DND-41 (cell line): ENCODE measurements at regions not wholly inside any gene's neighbourhood (a gene's known extent, or its start where the extent isn't known, plus 50 kb on each side); places are given as distances from the start of the nearest gene placed in this dataset.

ENCODE experiments used
- ATAC-seq: fragments of 200-7000 bp; cut with Tn5 transposase; 3 replicates; pipeline ENCODE4 v1.9.1; 2021; ENCODE audit warnings: low read depth; ENCODE audit not compliant: insufficient read depth
- DNase-seq: peaks from one replicate; pipeline ENCODE4 v3.0.0-alpha.2; 2020
- H2AFZ ChIP-seq: 2 replicates; pipeline ENCODE4 v1.6.0; 2012; ENCODE audit warnings: low read depth, low read length
- H3K27ac ChIP-seq: 2 replicates; pipeline ENCODE4 v1.5.1; 2012; ENCODE audit warnings: low read length, inconsistent platforms
- H3K27me3 ChIP-seq: fragments of 200-600 bp; sonication (generic); 2 replicates; pipeline ENCODE4 v1.6.0; 2012; ENCODE audit warnings: low read length, mild to moderate bottlenecking, inconsistent platforms; ENCODE audit not compliant: insufficient read depth, poor library complexity
- H3K36me3 ChIP-seq: 2 replicates; pipeline ENCODE4 v1.5.1; 2012; ENCODE audit warnings: low read length, inconsistent platforms; ENCODE audit not compliant: insufficient read depth
- H3K4me1 ChIP-seq: 2 replicates; pipeline ENCODE4 v1.5.1; 2012; ENCODE audit warnings: mild to moderate bottlenecking, low read length; ENCODE audit not compliant: insufficient read depth
- H3K4me2 ChIP-seq: 2 replicates; pipeline ENCODE4 v1.6.0; 2012; ENCODE audit warnings: mild to moderate bottlenecking, moderate library complexity, low read length, inconsistent platforms; ENCODE audit not compliant: insufficient read depth
- H3K4me3 ChIP-seq, 2 experiments: fragments of 200-600 bp in 1 of 2; shearing (Covaris generic) in 1 of 2; 2 replicates each; pipeline ENCODE4 v1.5.1; 2012 to 2016; ENCODE audit warnings: inconsistent platforms in 2 of 2, low read length in 2 of 2, mild to moderate bottlenecking in 2 of 2, low read depth in 1 of 2, moderate library complexity in 1 of 2
- H3K79me2 ChIP-seq: 2 replicates; pipeline ENCODE4 v1.6.0; 2012; ENCODE audit warnings: low read length, inconsistent platforms; ENCODE audit not compliant: insufficient read depth
- H3K9ac ChIP-seq: 2 replicates; pipeline ENCODE4 v1.6.0; 2012; ENCODE audit warnings: low read depth, mild to moderate bottlenecking, inconsistent platforms, low read length, moderate library complexity
- H3K9me3 ChIP-seq: 2 replicates; pipeline ENCODE4 v1.5.1; 2012; ENCODE audit warnings: low read length, moderate library complexity, mild to moderate bottlenecking, inconsistent platforms; ENCODE audit not compliant: insufficient read depth, severe bottlenecking
- H4K20me1 ChIP-seq: 2 replicates; pipeline ENCODE4 v1.6.0; 2012; ENCODE audit warnings: low read length; ENCODE audit not compliant: insufficient read depth
- EZH2 ChIP-seq: IDR thresholded peaks from 3 replicates; pipeline ENCODE4 v1.6.1; 2012; ENCODE audit warnings: borderline replicate concordance, low read depth, mild to moderate bottlenecking, moderate library complexity, low read length, inconsistent platforms; ENCODE audit not compliant: severe bottlenecking
- TF ChIP-seq, protein P1 (sequence below): IDR thresholded peaks from 2 replicates; pipeline ENCODE4 v1.5.1; 2012; ENCODE audit warnings: borderline replicate concordance, low read length, moderate library complexity, mild to moderate bottlenecking; ENCODE audit not compliant: poor library complexity, severe bottlenecking; ENCODE audit errors: extremely low read depth

DNA sequence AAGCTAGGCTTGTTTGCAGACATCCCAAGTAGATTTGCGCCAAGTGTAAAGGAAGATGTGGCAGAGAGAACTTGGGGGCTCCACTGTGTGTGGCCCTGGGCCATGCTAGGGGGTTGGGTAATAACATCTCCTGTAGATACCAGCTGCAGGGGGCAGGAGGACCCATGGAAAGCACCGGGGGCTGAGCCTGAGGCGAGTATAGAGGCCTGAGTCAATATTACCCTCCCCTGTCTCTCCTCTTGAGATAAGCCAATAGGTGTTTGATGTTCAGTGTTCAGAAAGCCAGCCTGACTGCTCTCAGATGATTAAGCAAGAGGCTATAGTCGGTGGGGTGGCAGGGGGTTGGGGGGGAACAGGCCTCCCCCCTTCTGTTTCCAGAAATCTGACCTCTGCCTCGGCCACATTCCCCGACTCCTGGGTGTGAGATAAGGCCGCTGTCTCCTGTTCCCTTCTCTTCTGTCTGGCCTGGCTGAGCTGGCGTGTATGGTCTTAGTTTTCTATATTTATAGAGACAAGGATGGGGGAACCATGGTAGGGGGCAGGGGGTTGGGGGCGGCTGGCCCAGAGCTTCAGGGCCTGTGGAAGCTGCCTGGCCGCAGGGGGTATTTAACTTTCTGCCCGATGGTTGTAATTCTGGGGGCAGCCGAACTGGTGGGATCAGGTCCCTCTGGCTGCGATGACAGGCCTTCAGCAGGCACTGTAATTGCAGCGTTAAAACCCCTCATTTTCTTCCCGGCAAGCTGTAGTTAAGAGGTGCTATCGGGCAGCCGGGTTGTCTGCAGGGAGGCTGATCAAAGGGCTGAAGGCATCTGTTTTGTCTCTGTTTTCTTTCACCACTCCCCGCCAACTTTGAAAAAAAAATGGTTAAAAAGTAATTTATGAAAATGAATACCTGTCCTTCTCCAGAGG, 292.0 kb downstream of the NSG2 start:
- no peaks in the 10 kb centered on the region for H3K79me2 ChIP-seq
- H3K4me1 ChIP-seq = no peaks in the 10 kb centered on the region
- no peak overlapping the region for H3K4me3 ChIP-seq
- ATAC-seq (no peak), DNase-seq (no peak)
- no peaks in the 10 kb centered on the region for H3K36me3 ChIP-seq
- H3K27ac ChIP-seq = no peak overlapping the region
- no peak for TF ChIP-seq EZH2
- TF ChIP-seq, protein P1, sequence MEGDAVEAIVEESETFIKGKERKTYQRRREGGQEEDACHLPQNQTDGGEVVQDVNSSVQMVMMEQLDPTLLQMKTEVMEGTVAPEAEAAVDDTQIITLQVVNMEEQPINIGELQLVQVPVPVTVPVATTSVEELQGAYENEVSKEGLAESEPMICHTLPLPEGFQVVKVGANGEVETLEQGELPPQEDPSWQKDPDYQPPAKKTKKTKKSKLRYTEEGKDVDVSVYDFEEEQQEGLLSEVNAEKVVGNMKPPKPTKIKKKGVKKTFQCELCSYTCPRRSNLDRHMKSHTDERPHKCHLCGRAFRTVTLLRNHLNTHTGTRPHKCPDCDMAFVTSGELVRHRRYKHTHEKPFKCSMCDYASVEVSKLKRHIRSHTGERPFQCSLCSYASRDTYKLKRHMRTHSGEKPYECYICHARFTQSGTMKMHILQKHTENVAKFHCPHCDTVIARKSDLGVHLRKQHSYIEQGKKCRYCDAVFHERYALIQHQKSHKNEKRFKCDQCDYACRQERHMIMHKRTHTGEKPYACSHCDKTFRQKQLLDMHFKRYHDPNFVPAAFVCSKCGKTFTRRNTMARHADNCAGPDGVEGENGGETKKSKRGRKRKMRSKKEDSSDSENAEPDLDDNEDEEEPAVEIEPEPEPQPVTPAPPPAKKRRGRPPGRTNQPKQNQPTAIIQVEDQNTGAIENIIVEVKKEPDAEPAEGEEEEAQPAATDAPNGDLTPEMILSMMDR = no peak
- no peaks in the 10 kb centered on the region for H3K27me3 ChIP-seq
- no peak overlapping the region for H3K4me2 ChIP-seq
- H4K20me1 ChIP-seq = no peaks in the 10 kb centered on the region
- no peak overlapping the region for H3K9ac ChIP-seq
- no peaks in the 10 kb centered on the region for H3K9me3 ChIP-seq
- no peak overlapping the region for H2AFZ ChIP-seq

DNA sequence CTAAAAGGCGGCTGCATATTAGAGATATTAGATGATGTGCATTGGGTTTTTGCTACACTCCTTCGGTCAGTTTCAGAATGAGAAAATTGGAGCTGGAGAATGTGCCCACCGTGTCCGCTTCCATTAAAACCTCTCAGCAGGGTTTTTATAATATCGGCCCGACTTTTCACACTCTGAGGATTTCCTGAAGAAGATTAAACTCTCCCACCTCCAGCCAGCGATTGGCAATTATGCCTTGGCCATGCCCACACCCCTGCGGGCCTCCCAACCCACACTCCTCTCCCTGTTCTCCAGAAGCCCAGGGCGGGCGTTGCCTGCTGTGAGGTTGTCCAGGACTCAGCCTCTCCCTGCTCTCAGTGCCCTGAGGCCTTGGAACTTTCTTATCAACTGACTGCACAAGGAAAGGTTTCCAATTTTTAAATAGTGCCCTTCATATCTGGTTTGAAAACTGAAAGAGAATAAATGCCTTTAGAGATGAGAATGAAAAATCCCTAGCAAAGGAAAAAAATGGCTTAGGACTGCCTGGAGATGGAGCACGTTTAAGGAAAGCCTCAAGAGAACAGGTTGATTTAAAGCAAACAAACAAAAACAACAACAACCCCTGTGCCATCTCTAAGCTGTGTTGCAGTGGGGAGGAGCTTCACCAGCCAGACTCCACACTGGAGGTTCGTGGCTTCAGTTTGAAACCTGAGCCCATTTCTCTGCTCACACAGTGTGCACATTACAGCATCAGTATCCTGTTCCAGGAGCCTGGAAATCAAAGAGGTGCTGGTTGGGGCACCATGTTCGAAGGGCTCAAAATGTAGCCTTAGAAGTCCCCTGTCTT, 292.9 kb downstream of the NSG2 start:
- Histone ChIP-seq H3K9me3 (no peaks in the 10 kb centered on the region), H4K20me1 (no peaks in the 10 kb centered on the region), H3K4me2 (no peak overlapping the region), H3K36me3 (no peaks in the 10 kb centered on the region), H3K4me1 (no peaks in the 10 kb centered on the region), H3K9ac (no peak overlapping the region), H3K4me3 (no peak overlapping the region), H3K27ac (no peak overlapping the region), H3K27me3 (no peaks in the 10 kb centered on the region), H3K79me2 (no peaks in the 10 kb centered on the region), H2AFZ (no peak overlapping the region)
- TF ChIP-seq, protein P1 = no peak
- TF ChIP-seq EZH2 = no peak
- DNase-seq (no peak), ATAC-seq (no peak)

DNA sequence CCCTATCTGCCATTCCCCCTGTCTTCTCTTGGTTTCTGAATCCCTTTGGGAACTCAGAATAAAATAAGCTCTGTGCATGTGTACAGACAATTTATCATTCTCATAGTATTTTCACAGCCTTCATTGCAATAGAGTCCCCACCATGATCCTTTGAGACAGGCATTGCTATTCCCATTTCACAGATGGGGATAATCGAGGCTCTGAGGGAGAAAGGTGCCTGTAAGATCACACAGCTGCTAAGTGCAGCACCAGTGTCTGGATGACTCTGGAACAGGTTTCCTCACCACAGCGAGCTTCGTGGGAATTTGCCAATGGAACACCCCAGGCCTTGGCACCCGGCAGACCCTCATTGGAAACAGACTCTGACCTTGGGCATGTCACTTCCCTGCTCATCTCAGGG, 293.6 kb downstream of the NSG2 start:
- ATAC-seq = no peak
- H3K4me3 ChIP-seq = no peak overlapping the region
- no peak overlapping the region for H3K4me2 ChIP-seq
- no peak overlapping the region for H2AFZ ChIP-seq
- H3K27ac ChIP-seq = no peak overlapping the region
- H3K4me1 ChIP-seq = no peaks in the 10 kb centered on the region
- H3K36me3 ChIP-seq = no peaks in the 10 kb centered on the region
- DNase-seq = no peak
- H3K9me3 ChIP-seq = no peaks in the 10 kb centered on the region
- no peaks in the 10 kb centered on the region for H3K27me3 ChIP-seq
- H3K9ac ChIP-seq = no peak overlapping the region
- H3K79me2 ChIP-seq = no peaks in the 10 kb centered on the region
- TF ChIP-seq EZH2 = no peak
- TF ChIP-seq, protein P1 = no peak
- H4K20me1 ChIP-seq = no peaks in the 10 kb centered on the region
